AG09309 (cell line): ENCODE measurements at regions not wholly inside any gene's neighbourhood (a gene's known extent, or its start where the extent isn't known, plus 50 kb on each side); places are given as distances from the start of the nearest gene placed in this dataset.

Source experiments
- DNase-seq: peaks from one replicate; pipeline ENCODE4 v3.0.0-alpha.2; 2010; ENCODE audit warnings: low read depth
- H3K4me3 ChIP-seq: 2 replicates; pipeline ENCODE4 v1.5.1; 2011; ENCODE audit warnings: mild to moderate bottlenecking, low read depth, low read length, moderate library complexity; ENCODE audit not compliant: control insufficient read depth
- TF ChIP-seq, protein P1 (sequence below): IDR thresholded peaks from 2 replicates; pipeline ENCODE4 v1.5.1; 2011; ENCODE audit warnings: mild to moderate bottlenecking, low read depth, low read length, inconsistent platforms; ENCODE audit not compliant: insufficient read depth, control insufficient read depth; ENCODE audit errors: missing control alignments

DNA sequence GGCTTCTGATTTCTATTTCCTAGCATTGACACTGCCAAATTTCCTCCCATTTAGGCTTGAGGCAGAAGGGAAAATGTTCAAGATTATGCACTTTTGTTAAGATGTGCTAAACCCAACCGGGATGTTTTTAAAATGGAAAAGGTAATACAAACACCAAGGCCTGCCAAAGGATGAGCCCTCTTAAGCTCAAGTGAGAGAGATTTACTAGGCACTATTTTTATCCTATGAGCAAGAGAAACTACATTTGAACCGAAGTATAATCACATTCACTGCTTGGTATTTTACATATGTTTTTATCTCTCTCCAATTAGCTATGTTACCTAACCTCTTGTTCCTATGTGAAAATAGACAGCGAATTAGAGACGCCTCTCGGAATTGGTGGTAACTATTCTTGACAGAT is 295.8 kb downstream of the GABRB3 start:
- H3K4me3 ChIP-seq, result no peak overlapping the region
- DNase-seq, result no peak
- TF ChIP-seq, protein P1, sequence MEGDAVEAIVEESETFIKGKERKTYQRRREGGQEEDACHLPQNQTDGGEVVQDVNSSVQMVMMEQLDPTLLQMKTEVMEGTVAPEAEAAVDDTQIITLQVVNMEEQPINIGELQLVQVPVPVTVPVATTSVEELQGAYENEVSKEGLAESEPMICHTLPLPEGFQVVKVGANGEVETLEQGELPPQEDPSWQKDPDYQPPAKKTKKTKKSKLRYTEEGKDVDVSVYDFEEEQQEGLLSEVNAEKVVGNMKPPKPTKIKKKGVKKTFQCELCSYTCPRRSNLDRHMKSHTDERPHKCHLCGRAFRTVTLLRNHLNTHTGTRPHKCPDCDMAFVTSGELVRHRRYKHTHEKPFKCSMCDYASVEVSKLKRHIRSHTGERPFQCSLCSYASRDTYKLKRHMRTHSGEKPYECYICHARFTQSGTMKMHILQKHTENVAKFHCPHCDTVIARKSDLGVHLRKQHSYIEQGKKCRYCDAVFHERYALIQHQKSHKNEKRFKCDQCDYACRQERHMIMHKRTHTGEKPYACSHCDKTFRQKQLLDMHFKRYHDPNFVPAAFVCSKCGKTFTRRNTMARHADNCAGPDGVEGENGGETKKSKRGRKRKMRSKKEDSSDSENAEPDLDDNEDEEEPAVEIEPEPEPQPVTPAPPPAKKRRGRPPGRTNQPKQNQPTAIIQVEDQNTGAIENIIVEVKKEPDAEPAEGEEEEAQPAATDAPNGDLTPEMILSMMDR, result no peak

DNA sequence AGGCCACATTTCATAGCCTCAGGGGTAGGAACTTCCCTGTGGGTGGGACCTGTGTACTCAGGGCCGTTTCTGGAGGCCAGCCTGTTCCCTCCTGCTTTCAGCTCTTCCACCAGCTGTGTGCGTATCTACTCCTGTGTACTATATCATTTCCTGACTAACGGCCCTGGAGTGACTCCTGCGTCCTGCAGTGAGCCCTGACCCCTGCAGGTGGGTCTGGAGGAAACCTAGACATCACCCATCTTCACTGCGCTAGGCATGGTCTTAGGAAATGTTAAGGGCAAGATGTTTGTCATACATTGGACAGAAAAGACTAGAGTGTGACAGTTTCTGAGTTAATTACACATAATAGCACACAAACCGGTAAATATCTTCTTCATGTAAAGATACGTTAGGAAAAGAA is 297.3 kb downstream of the GABRB3 start:
- no peak for DNase-seq
- TF ChIP-seq, protein P1, result no peak

DNA sequence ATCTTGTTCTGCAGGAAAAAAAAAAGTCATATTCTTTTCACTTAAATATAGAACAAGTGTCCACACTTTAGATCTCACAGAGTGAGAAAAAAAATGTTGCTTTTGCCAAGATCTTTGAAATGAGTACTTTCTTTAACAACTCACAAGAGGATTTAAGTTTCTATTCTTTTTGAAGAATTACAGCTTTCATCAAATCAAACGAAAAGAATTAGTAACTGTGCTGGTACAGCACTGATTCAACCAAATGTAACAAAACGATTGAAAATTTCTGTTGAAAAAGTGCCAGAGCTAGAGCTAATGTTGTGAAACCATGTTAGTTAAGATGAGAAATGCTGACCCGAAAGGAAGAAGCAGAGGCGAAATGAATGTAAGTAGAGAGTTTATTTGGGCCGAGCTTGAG is 300.2 kb downstream of the GABRB3 start:
- TF ChIP-seq, protein P1, result no peak
- DNase-seq, result no peak
- H3K4me3 ChIP-seq, result no peak overlapping the region

More for the DNA sequence above, 297.3 kb downstream of the GABRB3 start:
- no peak overlapping the region for H3K4me3 ChIP-seq

DNA sequence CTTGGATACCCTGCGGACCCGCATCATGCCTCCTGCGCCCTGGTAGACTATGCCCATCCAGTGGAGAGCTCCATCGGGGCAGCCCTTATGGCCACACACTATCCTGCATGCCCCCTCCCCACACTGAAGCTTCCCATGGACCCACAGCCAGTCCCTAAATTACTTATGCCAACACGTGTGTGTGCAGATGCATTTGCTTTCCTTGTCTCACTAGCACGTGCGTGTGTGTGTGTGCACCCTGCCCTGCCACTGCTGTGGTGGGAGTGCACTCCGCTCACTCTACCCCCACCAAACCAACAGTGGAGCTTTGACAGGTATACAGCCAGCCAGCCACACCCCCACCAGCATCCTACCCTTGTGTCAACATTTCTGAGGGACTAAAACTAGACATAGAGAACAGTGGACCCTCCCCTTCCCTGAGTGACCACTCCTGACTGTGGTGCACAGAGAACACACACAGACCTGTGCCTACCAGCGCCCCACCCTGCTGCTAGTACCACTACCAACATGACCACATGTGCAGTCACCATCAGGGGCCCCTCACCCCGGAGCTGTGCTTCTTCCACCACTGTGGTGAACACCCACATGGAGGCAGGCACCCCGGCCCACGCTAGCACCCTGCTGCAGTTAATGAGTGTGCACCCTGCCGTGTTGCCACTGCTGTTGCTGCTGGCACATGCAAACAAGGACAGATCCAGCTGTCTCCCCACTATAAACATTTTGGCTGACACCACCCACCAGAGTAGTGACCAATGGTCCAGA is 310.8 kb downstream of the GABRB3 start:
- TF ChIP-seq, protein P1, result no peak
- H3K4me3 ChIP-seq, result no peak overlapping the region
- no peak for DNase-seq

DNA sequence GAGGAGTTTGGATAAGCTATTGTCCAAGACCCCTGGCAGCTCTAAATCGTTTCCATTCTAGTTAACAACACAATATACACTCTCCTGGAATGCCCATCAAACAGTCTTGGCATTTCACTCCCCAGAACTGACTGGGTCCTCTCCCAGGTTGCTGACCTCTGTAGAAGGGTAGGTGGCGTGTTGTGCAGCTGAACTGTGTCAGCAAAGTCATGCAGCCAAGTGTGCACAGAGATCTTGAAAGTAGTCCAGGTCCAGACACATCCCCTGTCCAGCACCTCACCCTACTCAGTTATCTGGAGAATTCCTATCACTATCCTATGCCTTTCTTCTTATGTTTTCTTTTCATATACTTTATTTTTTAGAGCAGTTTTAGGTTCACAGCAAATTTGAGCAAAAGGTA is 312.7 kb downstream of the GABRB3 start:
- DNase-seq, result no peak
- H3K4me3 ChIP-seq, result no peak overlapping the region
- TF ChIP-seq, protein P1, result no peak

DNA sequence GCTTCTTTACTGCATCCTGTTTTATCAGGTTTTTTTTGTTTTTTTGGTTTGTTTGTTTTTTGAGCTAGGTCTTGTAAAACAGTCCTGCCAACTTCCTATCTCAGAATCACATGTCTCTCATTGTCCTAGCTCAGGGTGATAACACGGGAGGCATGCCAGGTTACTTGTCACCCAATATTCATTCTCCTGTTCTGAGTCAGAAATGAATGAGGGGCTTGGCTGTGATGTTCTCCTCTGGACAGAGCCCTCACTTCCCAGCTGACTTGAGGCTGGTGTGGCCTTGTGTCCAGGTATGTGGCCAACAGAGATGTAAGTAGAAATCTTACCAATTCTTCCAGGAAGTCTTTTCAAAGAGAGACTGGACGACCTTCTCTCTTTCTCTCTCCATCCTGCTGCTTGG is 317.0 kb downstream of the GABRB3 start:
- TF ChIP-seq, protein P1, result no peak
- H3K4me3 ChIP-seq, result no peak overlapping the region
- DNase-seq, result no peak

DNA sequence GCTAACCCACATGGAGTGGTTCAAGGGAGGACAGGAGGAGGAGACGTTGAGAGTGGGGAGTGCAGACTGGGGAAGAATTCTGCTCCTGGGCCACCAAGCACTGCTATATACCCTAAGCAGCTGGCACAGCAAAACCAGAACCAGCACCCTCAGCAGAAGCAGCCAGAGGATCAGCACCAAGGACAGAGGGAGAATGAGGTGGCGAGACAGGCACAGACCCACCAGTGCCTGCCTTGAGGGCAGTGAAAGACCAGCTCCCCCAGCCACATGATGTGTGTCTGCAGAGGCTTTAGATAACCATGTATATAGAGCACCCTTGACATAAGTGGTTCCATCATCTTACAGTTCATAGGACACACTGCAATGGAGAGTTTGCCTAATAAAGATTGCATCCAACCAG is 319.0 kb downstream of the GABRB3 start:
- no peak for DNase-seq
- TF ChIP-seq, protein P1, result no peak
- no peak overlapping the region for H3K4me3 ChIP-seq
